ENCODE measurements at regions not wholly inside any gene's neighbourhood (a gene's known extent, or its start where the extent isn't known, plus 50 kb on each side); places are given as distances from the start of the nearest gene placed in this dataset.
"Not testable (repeated sequence)": the region's sequence is repeated elsewhere in the genome, so short reads cannot be mapped to it uniquely, and the experiment has no call there.

DNA sequence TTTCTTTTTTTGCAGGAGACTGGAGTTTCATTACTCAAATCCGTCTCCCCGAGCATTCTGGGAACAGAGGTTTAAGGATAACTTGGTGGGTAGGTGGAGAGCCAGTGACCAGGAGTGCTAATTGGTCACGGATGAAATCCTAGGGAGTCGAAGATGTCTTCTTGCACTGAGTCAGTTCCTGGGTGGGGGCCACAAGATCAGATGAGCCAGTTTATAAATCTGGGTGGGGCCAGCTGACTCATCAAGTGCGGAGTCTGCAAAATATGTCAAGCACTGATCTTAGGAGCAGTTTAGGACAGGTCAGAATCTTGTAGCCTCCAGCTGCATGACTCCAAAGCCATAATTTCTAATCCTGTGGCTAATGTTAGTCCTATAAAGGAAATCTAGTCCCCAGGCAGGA, 741.3 kb downstream of the PCDH7 start:
- H3K9me3 ChIP-seq: no peaks in the 10 kb centered on the region
- no peaks in the 10 kb centered on the region for H3K27me3 ChIP-seq
- DNase-seq (ENCODE audit: extremely low spot score): no peak
- no peaks in the 10 kb centered on the region for H3K4me1 ChIP-seq
- no peak overlapping the region for H3K4me3 ChIP-seq
- WGBS: 80% methylated on average over 5 of the region's 5 CpGs
- no peak overlapping the region for H3K27ac ChIP-seq (replicated peaks in 1 of 4)
- H3K36me3 ChIP-seq: no peaks in the 10 kb centered on the region
- intact Hi-C loops (cut with DNase I): no loop called here
- TF ChIP-seq POLR2AphosphoS5 (IDR thresholded peaks at IDR 0.05): no peak
- no peak for TF ChIP-seq POLR2A (IDR thresholded peaks at IDR 0.05; ENCODE audit: low read depth)
- no peak for TF ChIP-seq EP300 (IDR thresholded peaks at IDR 0.05)
- no peak for TF ChIP-seq CTCF (IDR thresholded peaks at IDR 0.05)

DNA sequence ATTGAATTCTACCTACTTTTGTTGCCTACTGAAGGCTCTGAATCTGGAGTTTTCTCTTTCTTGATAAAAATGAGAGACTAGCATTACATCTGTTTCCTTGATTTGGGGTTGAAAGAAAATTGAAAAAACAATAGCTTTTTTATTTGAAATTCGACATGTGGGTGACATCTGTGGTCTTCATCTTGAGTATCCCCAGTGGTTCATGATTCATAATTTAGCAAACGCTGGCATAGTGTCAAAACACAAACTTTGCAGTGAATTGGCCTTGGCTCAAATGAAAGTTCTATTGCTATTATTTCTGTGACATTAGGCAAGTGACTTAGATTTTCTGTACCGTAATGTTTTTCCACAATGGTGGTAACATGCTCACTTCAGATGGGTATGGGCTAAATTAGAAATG, 747.6 kb downstream of the PCDH7 start:
- Histone ChIP-seq H3K4me1 (no peaks in the 10 kb centered on the region), H3K27ac (replicated peaks in 1 of 4) (no peak overlapping the region), H3K4me3 (no peak overlapping the region), H3K27me3 (no peaks in the 10 kb centered on the region), H3K9me3 (no peaks in the 10 kb centered on the region), H3K36me3 (no peaks in the 10 kb centered on the region)
- TF ChIP-seq CTCF (IDR thresholded peaks at IDR 0.05): no peak
- 63% methylated on average over 3 of the region's 3 CpGs for WGBS
- intact Hi-C loops (cut with DNase I): no loop called here
- no peak for DNase-seq (ENCODE audit: extremely low spot score)

DNA sequence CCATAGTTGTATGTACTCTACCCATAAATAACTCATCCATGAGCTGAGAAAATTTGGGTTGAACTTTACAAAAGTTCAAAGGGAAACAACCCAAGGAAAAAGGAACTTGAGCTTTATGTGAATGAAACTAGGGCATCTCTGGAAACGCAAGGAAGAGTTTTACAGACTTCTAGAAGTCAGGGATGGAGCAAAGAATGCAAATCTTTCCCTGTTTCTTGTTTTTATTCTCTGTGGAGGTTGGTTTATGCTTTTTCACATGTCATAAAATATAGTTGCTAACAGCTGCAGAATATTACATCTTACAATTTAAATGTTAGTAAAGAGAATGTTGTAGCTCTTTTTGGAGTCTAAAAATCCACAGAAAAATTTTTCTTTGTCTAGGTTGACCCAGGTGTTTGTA, 754.1 kb downstream of the PCDH7 start:
- H3K4me3 ChIP-seq: no peak overlapping the region
- TF ChIP-seq POLR2AphosphoS5 (IDR thresholded peaks at IDR 0.05): no peak
- TF ChIP-seq EP300 (IDR thresholded peaks at IDR 0.05): no peak
- no peak for TF ChIP-seq POLR2A (IDR thresholded peaks at IDR 0.05; ENCODE audit: low read depth)
- TF ChIP-seq CTCF (IDR thresholded peaks at IDR 0.05): no peak
- 72% methylated on average over 1 of the region's 1 CpG for WGBS
- peaks cover 0 to 3% (median 1%) of the 10 kb centered on the region in 4 donors for H3K9me3 ChIP-seq
- intact Hi-C loops (cut with DNase I): no loop called here
- H3K36me3 ChIP-seq: no peaks in the 10 kb centered on the region
- no peaks in the 10 kb centered on the region for H3K27me3 ChIP-seq
- H3K27ac ChIP-seq (replicated peaks in 1 of 4): no peak overlapping the region
- H3K4me1 ChIP-seq: no peaks in the 10 kb centered on the region
- no peak for DNase-seq (ENCODE audit: extremely low spot score)

DNA sequence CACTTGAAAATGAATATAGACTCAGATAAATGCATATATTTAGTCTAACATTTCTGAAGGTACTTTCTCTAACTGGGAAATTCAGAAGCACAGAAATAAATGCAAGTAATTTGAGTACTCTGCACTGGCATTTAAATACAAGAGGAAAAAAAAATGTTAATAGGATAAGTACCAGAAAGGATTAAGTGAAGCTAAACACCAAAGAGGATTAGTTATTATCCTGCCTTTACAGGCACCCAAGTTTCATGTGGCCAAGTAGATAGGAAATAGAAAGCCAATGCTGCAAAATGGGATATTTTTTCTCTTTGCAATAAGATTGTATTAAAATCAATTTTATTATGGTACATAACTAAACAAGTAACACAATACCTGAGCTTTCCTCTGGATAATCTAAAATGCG, 762.5 kb downstream of the PCDH7 start:
- H3K4me1 ChIP-seq: no peaks in the 10 kb centered on the region
- no peak overlapping the region for H3K27ac ChIP-seq (replicated peaks in 1 of 4)
- intact Hi-C loops (cut with DNase I): no loop called here
- no peak overlapping the region for H3K4me3 ChIP-seq
- H3K36me3 ChIP-seq: no peaks in the 10 kb centered on the region
- peaks cover 0 to 3% (median 0%) of the 10 kb centered on the region in 4 donors for H3K9me3 ChIP-seq
- DNase-seq (ENCODE audit: extremely low spot score): no peak
- WGBS: 92% methylated on average over 1 of the region's 1 CpG
- H3K27me3 ChIP-seq: no peaks in the 10 kb centered on the region
- TF ChIP-seq EP300 (IDR thresholded peaks at IDR 0.05): no peak
- TF ChIP-seq CTCF (IDR thresholded peaks at IDR 0.05): no peak
- no peak for TF ChIP-seq POLR2AphosphoS5 (IDR thresholded peaks at IDR 0.05)
- no peak for TF ChIP-seq POLR2A (IDR thresholded peaks at IDR 0.05; ENCODE audit: low read depth)

DNA sequence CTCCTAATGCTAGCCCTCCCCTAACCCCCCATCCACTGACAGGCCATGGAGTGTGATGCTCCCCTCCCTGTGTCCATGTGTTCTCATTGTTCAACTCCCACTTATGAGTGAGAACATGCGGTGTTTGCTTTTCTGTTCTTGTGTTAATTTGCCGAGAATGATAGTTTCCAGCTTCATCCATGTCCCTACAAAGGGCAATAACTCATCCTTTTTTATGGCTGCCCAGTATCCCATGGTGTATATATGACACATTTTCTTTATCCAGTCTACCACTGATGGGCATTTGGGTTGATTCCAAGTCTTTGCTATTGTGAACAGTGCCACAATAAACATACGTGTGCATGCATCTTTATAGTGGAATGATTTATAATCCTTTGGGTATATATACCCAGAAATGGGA, 779.0 kb downstream of the PCDH7 start:
- H3K36me3 ChIP-seq; intact Hi-C loops (cut with DNase I); H3K4me3 ChIP-seq; H3K9me3 ChIP-seq; DNase-seq (ENCODE audit: extremely low spot score); H3K4me1 ChIP-seq; H3K27ac ChIP-seq (replicated peaks in 1 of 4); H3K27me3 ChIP-seq: not testable (repeated sequence)
- 90% methylated on average over 3 of the region's 3 CpGs for WGBS
